ENCODE measurements at regions not wholly inside any gene's neighbourhood (a gene's known extent, or its start where the extent isn't known, plus 50 kb on each side); places are given as distances from the start of the nearest gene placed in this dataset.

GRCh38 chr13:64770743-64771142 is 2459.4 kb downstream of the PCDH9 start:
- TF ChIP-seq EZH2 (IDR thresholded peaks at IDR 0.05; ENCODE audit: borderline replicate concordance, low read depth, low read length, severe bottlenecking) (no peak), CTCF (IDR thresholded peaks at IDR 0.05; ENCODE audit: extremely low read depth in 1 of 2, insufficient read depth in 1 of 2, low read depth in 1 of 2, low read length in 2 of 2) (no peak), MAX (IDR thresholded peaks at IDR 0.05; ENCODE audit: insufficient read depth, insufficient read length) (no peak), MYC (IDR thresholded peaks at IDR 0.05; ENCODE audit: low read depth, low read length) (no peak), POLR2A (IDR thresholded peaks at IDR 0.05; ENCODE audit: low read depth, low read length) (no peak), POLR2AphosphoS5 (IDR thresholded peaks at IDR 0.05; ENCODE audit: insufficient read depth, low read depth, low read length) (no peak)

All from endothelial cell of umbilical vein (primary cell).